Peyer's patch (tissue), 4 donors: ENCODE measurements at regions not wholly inside any gene's neighbourhood (a gene's known extent, or its start where the extent isn't known, plus 50 kb on each side); places are given as distances from the start of the nearest gene placed in this dataset.

Source experiments
- DNase-seq, 3 donors: peaks; one replicate each; pipeline ENCODE4 v3.0.0-alpha.2; 2017 to 2019
- H3K27ac ChIP-seq, 4 donors: fragments of 200-600 bp; sonication (generic); one replicate each; pipeline ENCODE4 v1.5.1; 2016 to 2019
- H3K27me3 ChIP-seq, 2 donors: fragments of 200-600 bp; sonication (generic); one replicate each; pipeline ENCODE4 v1.5.1; 2019
- H3K36me3 ChIP-seq, 3 donors: fragments of 200-600 bp; sonication (generic); one replicate each; pipeline ENCODE4 v1.5.1; 2016 to 2019
- H3K4me1 ChIP-seq, 4 donors: fragments of 200-600 bp; sonication (generic); one replicate each; pipeline ENCODE4 v1.5.1; 2016 to 2019
- H3K4me3 ChIP-seq, 4 donors: fragments of 200-600 bp; sonication (generic); 1 replicate in 3 of 4; 2 replicates in 1 of 4; pipeline ENCODE4 v1.5.1; 2016 to 2019; ENCODE audit warnings: mild to moderate bottlenecking in 1 of 4
- H3K9me3 ChIP-seq, 4 donors: fragments of 200-600 bp; sonication (generic); one replicate each; pipeline ENCODE4 v1.5.1; 2016 to 2019; ENCODE audit warnings: mild to moderate bottlenecking in 1 of 4
- POLR2A ChIP-seq, 2 donors: fragments of 450-650 bp; IDR thresholded peaks; one replicate each; pipeline ENCODE4 v1.5.1; 2017; ENCODE audit warnings: antibody characterized with exemption in 2 of 2, mild to moderate bottlenecking in 2 of 2, moderate library complexity in 2 of 2
- TF ChIP-seq, protein P1 (sequence below), 6 experiments: fragments of 450-650 bp in 4 of 6; fragments of 200-600 bp in 2 of 6; sonication (generic) in 1 of 6; IDR thresholded peaks; one replicate each; pipeline ENCODE4 v1.5.1; 2017 to 2019; ENCODE audit warnings: antibody characterized with exemption in 6 of 6, mild to moderate bottlenecking in 3 of 6, moderate library complexity in 1 of 6

DNA sequence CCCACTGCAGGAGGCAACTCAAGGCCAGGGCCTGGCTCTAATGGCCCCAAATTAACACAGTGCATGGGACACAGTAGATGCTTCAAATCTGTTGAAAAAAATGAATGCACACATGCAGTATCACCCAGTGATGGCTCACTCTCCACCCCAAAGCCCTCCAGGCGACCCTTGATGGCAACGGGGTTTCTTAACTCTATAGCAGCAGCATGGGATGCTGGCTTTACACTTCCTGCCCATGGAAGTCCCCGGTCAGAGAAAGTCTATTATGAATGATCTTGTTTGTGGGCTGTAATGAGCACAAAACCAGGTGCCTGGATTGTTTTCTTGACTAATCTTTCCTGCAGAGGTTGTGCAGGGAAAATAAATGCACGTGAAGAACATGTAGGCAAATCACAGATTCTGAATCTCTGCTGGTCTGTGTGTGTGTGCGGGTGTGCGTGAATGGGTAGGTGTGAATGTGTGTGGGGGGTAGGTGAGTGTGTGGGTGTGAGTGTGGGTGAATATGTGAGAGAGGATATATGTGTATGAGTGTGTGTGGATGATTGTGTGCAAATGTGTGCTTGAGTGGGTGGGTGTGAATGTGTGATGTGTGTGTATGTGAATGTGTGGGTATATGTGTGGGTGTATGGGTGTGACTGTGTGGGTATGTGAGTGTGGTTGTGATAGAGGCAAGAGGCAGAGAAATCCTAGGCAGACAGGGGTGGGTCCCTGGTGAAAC lies 60.1 kb upstream of the MLN start:
- Histone ChIP-seq H3K9me3 (peaks cover 0 to 4% (median 0%) of the 10 kb centered on the region in 4 donors), H3K27ac (no peak overlapping the region), H3K27me3 (no peaks in the 10 kb centered on the region), H3K4me3 (no peak overlapping the region), H3K36me3 (no peaks in the 10 kb centered on the region), H3K4me1 (no peaks in the 10 kb centered on the region)
- no peak for DNase-seq
- TF ChIP-seq, protein P1, sequence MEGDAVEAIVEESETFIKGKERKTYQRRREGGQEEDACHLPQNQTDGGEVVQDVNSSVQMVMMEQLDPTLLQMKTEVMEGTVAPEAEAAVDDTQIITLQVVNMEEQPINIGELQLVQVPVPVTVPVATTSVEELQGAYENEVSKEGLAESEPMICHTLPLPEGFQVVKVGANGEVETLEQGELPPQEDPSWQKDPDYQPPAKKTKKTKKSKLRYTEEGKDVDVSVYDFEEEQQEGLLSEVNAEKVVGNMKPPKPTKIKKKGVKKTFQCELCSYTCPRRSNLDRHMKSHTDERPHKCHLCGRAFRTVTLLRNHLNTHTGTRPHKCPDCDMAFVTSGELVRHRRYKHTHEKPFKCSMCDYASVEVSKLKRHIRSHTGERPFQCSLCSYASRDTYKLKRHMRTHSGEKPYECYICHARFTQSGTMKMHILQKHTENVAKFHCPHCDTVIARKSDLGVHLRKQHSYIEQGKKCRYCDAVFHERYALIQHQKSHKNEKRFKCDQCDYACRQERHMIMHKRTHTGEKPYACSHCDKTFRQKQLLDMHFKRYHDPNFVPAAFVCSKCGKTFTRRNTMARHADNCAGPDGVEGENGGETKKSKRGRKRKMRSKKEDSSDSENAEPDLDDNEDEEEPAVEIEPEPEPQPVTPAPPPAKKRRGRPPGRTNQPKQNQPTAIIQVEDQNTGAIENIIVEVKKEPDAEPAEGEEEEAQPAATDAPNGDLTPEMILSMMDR (IDR thresholded peaks at IDR 0.05), result no peak
- TF ChIP-seq POLR2A (IDR thresholded peaks at IDR 0.05), result no peak

DNA sequence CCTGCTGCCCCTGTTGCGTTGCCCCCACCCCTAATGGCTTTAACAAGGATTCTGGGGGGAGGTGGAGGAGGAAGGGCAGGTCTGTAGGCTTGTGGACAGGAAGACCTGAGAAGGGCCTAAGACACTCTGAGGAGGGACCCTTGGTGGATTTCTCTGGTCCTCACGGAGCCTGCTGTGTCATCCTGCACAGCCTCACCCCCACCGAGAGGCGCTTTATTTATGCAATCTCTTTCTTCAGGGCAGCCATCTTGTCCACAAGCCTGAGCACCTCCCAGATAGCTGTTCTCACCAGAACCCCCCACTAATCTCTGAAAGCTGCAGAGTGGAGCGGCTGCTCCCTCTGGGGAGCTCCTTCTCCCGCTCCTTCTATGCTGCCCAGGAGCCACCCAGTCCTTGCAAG lies 59.3 kb upstream of the MLN start:
- Histone ChIP-seq H3K36me3 (no peaks in the 10 kb centered on the region), H3K27me3 (no peaks in the 10 kb centered on the region), H3K9me3 (peaks cover 0 to 4% (median 0%) of the 10 kb centered on the region in 4 donors), H3K4me1 (no peaks in the 10 kb centered on the region), H3K4me3 (no peak overlapping the region), H3K27ac (no peak overlapping the region)
- no peak for DNase-seq
- no peak for TF ChIP-seq POLR2A (IDR thresholded peaks at IDR 0.05)
- TF ChIP-seq, protein P1 (IDR thresholded peaks at IDR 0.05), result no peak

DNA sequence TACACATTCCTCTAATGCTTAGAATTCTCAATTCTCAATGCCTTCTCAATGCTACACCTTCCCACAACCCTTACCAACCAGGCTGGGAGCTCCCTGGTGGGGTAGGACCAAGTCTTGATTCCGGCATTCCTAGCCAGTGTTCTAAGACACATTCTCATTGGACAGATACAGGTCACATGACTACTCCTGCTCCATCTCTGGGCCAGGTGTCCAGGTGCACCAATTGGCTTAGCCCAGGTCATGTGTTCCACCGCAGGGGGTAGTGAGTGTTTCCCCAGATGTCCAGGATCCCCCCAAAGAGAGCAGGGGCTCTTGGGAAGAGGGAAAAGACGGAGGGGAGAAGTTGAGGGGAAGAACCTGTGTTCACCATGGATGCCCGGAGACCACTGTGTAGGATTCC lies 58.7 kb upstream of the MLN start:
- TF ChIP-seq POLR2A (IDR thresholded peaks at IDR 0.05), result no peak
- TF ChIP-seq, protein P1 (IDR thresholded peaks at IDR 0.05), result no peak
- Histone ChIP-seq H3K36me3 (no peaks in the 10 kb centered on the region), H3K27ac (no peak overlapping the region), H3K4me3 (no peak overlapping the region), H3K4me1 (peaks cover 0 to 3% (median 1%) of the 10 kb centered on the region in 4 donors), H3K9me3 (peaks cover 0 to 4% (median 0%) of the 10 kb centered on the region in 4 donors), H3K27me3 (no peaks in the 10 kb centered on the region)
- DNase-seq, result no peak

DNA sequence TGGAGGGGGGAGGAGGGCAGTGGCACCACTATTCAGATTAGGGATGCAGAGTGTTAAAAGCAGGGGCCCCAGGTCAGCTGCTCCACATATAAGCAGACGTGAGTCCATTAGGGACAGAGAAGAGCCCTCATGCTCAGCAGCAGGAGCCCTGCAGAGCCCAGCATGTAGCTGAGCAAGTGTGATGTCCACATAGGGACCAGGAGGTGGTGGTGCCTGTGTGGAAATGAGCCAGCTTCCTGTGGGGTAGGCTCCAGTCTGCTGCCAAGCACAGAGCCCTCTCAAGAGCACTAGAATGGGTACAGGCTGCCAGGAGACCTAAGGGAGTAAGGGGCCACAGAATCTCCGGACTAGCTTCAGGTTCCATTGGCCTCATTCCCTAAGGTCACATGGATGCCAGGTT lies 57.9 kb upstream of the MLN start:
- Histone ChIP-seq H3K36me3 (no peaks in the 10 kb centered on the region), H3K4me3 (no peak overlapping the region), H3K9me3 (peaks cover 0 to 4% (median 0%) of the 10 kb centered on the region in 4 donors), H3K4me1 (peaks cover 0 to 7% (median 4%) of the 10 kb centered on the region in 4 donors), H3K27ac (no peak overlapping the region), H3K27me3 (no peaks in the 10 kb centered on the region)
- DNase-seq, result no peak
- TF ChIP-seq, protein P1 (IDR thresholded peaks at IDR 0.05), result no peak
- no peak for TF ChIP-seq POLR2A (IDR thresholded peaks at IDR 0.05)

DNA sequence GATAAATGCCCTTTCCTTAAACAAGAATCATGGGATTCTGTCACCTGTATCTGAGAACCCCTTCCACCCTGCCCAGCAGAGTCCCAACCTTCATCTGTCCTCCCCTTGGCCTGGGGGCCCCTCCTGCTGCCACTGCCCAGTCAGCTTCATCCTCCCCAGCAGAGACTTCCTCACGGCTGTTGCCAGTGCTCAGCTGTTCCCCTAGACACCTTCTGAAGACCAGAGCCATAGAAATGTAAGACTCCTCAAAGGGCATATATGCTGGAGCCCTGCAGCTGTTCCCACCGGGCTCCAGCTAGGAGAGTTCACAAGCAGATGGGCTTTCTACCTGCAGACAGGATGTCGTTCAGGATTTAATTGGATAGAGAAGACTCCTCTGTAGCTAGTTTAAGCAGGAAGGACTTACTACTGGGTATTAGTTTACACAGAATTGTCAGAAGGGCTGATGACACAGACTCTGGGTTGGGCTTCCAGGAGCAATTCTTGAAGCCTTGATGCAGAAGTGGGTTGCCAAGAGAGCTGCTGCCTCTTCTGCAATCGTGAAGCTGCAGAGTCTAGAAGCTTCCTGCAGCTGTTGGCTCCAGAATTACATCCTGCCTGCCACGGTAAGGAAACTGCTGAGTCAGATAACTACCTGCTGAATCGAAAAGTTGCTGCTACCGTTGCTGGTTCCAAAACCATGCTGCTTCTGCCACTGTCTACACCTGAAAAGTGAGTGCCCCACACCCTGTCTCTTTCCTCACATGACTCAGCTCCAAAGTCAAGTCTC lies 57.1 kb upstream of the MLN start:
- Histone ChIP-seq H3K27ac (no peak overlapping the region), H3K4me3 (no peak overlapping the region), H3K9me3 (no peaks in the 10 kb centered on the region), H3K27me3 (no peaks in the 10 kb centered on the region), H3K36me3 (no peaks in the 10 kb centered on the region), H3K4me1 (peaks cover 0 to 15% (median 8%) of the 10 kb centered on the region in 4 donors)
- peak in 1 of 3 donors; percentile 17 for DNase-seq
- TF ChIP-seq POLR2A (IDR thresholded peaks at IDR 0.05), result no peak
- TF ChIP-seq, protein P1 (IDR thresholded peaks at IDR 0.05), result no peak
